ENCODE measurements at regions not wholly inside any gene's neighbourhood (a gene's known extent, or its start where the extent isn't known, plus 50 kb on each side); places are given as distances from the start of the nearest gene placed in this dataset.

DNA sequence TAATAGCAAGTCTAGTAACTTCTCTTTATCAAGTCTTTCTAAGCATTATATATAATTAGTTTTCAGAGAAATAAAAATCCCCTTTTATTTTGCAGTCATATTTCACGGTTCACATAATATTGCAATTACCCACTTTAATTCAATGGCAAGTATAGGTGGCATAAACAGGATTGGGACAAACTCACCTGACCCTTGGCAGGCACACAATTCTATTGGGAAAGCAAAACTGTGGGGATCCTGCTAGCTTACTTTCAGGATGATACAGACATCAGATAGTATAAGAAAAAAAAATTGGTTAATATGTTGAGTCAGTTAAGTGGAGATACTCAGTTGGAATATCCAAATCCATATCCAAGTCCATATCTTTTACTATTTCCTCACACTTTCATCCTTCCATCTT lies 294.8 kb downstream of the SNX13 start:
- Histone ChIP-seq H3K4me1 (ENCODE audit: control insufficient read depth in 5 of 5, insufficient read depth in 5 of 5, low read length in 5 of 5) (no peaks in the 10 kb centered on the region), H3K36me3 (ENCODE audit: control insufficient read depth in 5 of 5, insufficient read depth in 5 of 5, low read length in 5 of 5) (no peaks in the 10 kb centered on the region), H3K4me3 (ENCODE audit: low read depth in 1 of 5, low read length in 5 of 5) (no peak overlapping the region), H3K9ac (ENCODE audit: low read length in 5 of 5) (no peak overlapping the region), H3K27ac (ENCODE audit: low read depth, low read length) (no peak overlapping the region), H3K27me3 (ENCODE audit: control insufficient read depth in 5 of 5, insufficient read depth in 4 of 5, low read length in 5 of 5) (no peaks in the 10 kb centered on the region), H3K9me3 (ENCODE audit: control insufficient read depth in 5 of 5, low read length in 5 of 5) (no peaks in the 10 kb centered on the region)

DNA sequence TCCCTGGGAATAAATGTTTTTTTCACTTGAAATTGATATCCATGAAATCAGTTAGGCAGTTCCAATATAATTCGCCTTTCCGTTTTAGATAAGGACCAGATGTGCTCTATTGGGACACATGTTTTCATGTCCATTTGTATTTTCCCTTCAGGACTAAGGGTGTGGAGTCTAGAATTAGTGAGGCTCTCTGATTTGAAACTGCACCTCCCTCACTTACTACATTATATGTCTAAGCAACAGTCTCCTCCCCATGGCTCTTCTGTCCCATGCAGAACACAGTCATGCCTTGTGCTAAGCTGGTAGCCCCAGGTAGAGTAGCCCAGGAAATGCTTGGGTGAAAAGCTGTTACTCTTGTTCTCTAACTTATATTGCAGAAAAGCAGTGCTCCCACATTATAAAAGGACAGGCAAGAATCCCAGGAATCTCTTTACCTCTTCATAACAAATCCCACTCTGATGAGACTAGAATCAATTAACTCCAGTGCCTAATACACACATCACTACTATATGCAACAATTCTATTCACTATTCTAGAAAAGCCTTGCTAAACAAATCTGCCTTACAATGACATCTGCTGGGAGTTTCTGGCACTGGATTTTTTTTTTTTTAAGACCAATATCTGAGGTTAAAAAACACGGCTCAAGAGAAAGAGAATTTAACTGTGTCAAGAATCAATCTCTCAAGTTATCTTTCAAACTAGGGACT lies 293.9 kb downstream of the SNX13 start:
- Histone ChIP-seq H3K27me3 (ENCODE audit: control insufficient read depth in 5 of 5, insufficient read depth in 4 of 5, low read length in 5 of 5) (no peaks in the 10 kb centered on the region), H3K36me3 (ENCODE audit: control insufficient read depth in 5 of 5, insufficient read depth in 5 of 5, low read length in 5 of 5) (no peaks in the 10 kb centered on the region)

DNA sequence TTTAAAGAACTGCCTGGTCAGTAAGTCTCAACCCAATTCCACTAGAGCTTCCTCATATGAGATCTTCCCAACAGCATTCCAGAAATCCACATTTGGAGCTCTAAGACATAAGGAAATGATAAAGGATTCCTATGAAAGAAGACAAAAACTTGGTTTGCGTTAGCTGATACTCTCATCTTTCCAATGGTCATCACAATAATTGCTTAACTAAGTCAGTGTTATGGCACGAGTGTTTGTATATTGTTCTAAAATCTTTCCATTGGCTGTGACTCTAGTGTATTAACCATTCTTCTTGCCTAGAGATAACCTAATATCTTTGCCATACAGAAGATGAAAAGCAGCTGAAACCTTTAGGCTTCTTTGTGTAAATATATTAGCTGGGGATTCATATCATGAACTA lies 289.0 kb downstream of the SNX13 start:
- Histone ChIP-seq H3K9me3 (ENCODE audit: control insufficient read depth in 5 of 5, low read length in 5 of 5) (no peaks in the 10 kb centered on the region), H3K9ac (ENCODE audit: low read length in 5 of 5) (no peak overlapping the region), H3K27ac (ENCODE audit: low read depth, low read length) (peak overlapping the region; percentile 39), H3K36me3 (ENCODE audit: control insufficient read depth in 5 of 5, insufficient read depth in 5 of 5, low read length in 5 of 5) (no peaks in the 10 kb centered on the region), H3K4me1 (ENCODE audit: control insufficient read depth in 5 of 5, insufficient read depth in 5 of 5, low read length in 5 of 5) (peaks cover 3 to 18% (median 10%) of the 10 kb centered on the region in 5 donors), H3K4me3 (ENCODE audit: low read depth in 1 of 5, low read length in 5 of 5) (no peak overlapping the region), H3K27me3 (ENCODE audit: control insufficient read depth in 5 of 5, insufficient read depth in 4 of 5, low read length in 5 of 5) (no peaks in the 10 kb centered on the region)

More for the DNA sequence above, 293.9 kb downstream of the SNX13 start:
- Histone ChIP-seq H3K4me1 (ENCODE audit: control insufficient read depth in 5 of 5, insufficient read depth in 5 of 5, low read length in 5 of 5) (peaks cover 0 to 5% (median 2%) of the 10 kb centered on the region in 5 donors), H3K4me3 (ENCODE audit: low read depth in 1 of 5, low read length in 5 of 5) (no peak overlapping the region), H3K27ac (ENCODE audit: low read depth, low read length) (no peak overlapping the region), H3K9me3 (ENCODE audit: control insufficient read depth in 5 of 5, low read length in 5 of 5) (no peaks in the 10 kb centered on the region), H3K9ac (ENCODE audit: low read length in 5 of 5) (no peak overlapping the region)

DNA sequence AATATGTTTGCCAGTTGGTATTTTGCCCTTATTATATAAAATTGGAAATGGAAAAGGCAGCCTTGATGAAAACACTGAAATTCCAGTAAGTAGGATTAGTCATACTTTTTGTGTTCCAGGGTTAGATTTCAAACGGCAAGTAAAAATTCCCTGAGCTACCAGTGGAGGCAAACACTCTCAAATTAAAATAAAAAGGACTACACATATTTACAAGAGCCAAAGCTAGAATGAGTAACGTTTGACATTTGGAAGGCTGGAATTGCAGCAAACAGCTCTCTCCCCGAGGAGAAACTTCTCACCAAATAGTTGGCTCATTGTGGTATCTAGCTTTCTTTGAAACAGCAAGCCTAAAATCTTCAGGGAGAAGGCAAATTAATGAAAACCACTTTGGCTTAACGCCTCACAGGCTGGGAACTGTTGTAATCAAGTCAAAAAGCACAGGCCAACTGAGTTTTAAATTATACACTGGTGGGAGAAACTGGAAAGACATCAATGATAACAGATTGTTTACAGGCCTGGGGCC lies 288.4 kb downstream of the SNX13 start:
- Histone ChIP-seq H3K9me3 (ENCODE audit: control insufficient read depth in 5 of 5, low read length in 5 of 5) (no peaks in the 10 kb centered on the region), H3K4me3 (ENCODE audit: low read depth in 1 of 5, low read length in 5 of 5) (no peak overlapping the region), H3K9ac (ENCODE audit: low read length in 5 of 5) (no peak overlapping the region), H3K27ac (ENCODE audit: low read depth, low read length) (peak overlapping the region; percentile 39), H3K36me3 (ENCODE audit: control insufficient read depth in 5 of 5, insufficient read depth in 5 of 5, low read length in 5 of 5) (no peaks in the 10 kb centered on the region), H3K27me3 (ENCODE audit: control insufficient read depth in 5 of 5, insufficient read depth in 4 of 5, low read length in 5 of 5) (no peaks in the 10 kb centered on the region), H3K4me1 (ENCODE audit: control insufficient read depth in 5 of 5, insufficient read depth in 5 of 5, low read length in 5 of 5) (peaks cover 3 to 18% (median 10%) of the 10 kb centered on the region in 5 donors)

DNA sequence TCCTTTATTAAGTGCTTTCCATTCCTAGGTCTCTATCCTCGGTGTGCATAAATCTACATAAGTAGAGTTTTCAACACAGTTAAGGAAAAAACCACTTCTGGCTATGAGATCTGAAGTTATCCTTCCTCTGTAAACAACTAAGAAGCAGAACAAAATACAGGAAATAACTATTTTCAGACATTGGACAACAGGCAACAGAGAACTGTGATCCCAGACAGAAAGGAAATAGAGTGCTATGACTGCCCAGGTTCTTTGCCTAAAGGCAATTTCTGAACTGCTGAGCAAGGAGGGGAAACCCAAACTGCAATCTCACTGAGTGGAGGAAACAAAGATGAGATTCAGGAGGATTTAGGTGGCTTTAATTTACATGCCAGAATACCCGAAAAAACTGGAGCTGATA lies 285.4 kb downstream of the SNX13 start:
- H3K36me3 ChIP-seq (ENCODE audit: control insufficient read depth in 5 of 5, insufficient read depth in 5 of 5, low read length in 5 of 5), result no peaks in the 10 kb centered on the region
- H3K9ac ChIP-seq (ENCODE audit: low read length in 5 of 5), result no peak overlapping the region
- peaks cover 3 to 18% (median 10%) of the 10 kb centered on the region in 5 donors for H3K4me1 ChIP-seq (ENCODE audit: control insufficient read depth in 5 of 5, insufficient read depth in 5 of 5, low read length in 5 of 5)
- H3K4me3 ChIP-seq (ENCODE audit: low read depth in 1 of 5, low read length in 5 of 5), result no peak overlapping the region
- no peaks in the 10 kb centered on the region for H3K27me3 ChIP-seq (ENCODE audit: control insufficient read depth in 5 of 5, insufficient read depth in 4 of 5, low read length in 5 of 5)
- peaks cover 0 to 5% (median 0%) of the 10 kb centered on the region in 5 donors for H3K9me3 ChIP-seq (ENCODE audit: control insufficient read depth in 5 of 5, low read length in 5 of 5)
- no peak overlapping the region for H3K27ac ChIP-seq (ENCODE audit: low read depth, low read length)

DNA sequence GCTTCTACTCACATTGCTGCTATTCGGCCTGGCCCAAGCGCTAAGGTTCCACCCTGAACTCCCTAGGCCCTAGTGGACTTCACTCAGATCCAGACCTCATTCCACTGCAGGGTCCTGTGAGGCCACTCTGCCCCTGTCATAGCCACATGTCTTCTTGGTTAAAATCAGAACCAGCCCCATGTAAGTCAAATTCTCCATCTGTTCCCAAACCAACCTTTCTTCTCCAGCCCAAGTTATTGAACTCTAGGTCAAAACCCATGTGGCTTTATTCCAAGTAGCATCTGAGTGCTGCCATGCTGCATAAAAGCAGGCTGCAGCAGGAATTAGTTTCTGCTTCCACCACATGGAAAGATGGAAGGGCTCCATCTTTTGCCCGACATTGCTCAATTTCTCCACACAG lies 281.2 kb downstream of the SNX13 start:
- Histone ChIP-seq H3K36me3 (ENCODE audit: control insufficient read depth in 5 of 5, insufficient read depth in 5 of 5, low read length in 5 of 5) (no peaks in the 10 kb centered on the region), H3K27me3 (ENCODE audit: control insufficient read depth in 5 of 5, insufficient read depth in 4 of 5, low read length in 5 of 5) (no peaks in the 10 kb centered on the region), H3K4me1 (ENCODE audit: control insufficient read depth in 5 of 5, insufficient read depth in 5 of 5, low read length in 5 of 5) (peaks cover 0 to 12% (median 4%) of the 10 kb centered on the region in 5 donors), H3K4me3 (ENCODE audit: low read depth in 1 of 5, low read length in 5 of 5) (no peak overlapping the region), H3K27ac (ENCODE audit: low read depth, low read length) (no peak overlapping the region), H3K9ac (ENCODE audit: low read length in 5 of 5) (no peak overlapping the region), H3K9me3 (ENCODE audit: control insufficient read depth in 5 of 5, low read length in 5 of 5) (peaks cover 0 to 5% (median 0%) of the 10 kb centered on the region in 5 donors)

DNA sequence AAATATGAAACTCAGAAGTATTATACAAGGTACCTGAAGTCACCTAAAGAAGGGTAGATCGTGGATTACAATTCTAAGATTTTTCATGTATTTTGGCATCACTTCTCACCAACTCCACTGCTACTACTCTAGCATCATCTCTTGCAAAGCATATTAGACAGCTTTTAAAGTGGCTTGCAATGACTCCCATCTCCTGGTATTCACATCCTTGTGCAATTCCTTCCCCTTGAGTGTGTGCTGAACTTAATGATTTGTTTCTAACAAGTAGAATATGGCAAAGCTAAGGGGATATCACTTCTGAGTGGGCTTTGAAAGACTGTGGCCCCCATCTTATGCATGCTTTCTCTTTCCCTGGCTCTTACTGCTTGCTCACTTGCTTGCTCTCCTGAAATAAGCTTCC lies 280.2 kb downstream of the SNX13 start:
- Histone ChIP-seq H3K9me3 (ENCODE audit: control insufficient read depth in 5 of 5, low read length in 5 of 5) (peaks cover 0 to 5% (median 0%) of the 10 kb centered on the region in 5 donors), H3K36me3 (ENCODE audit: control insufficient read depth in 5 of 5, insufficient read depth in 5 of 5, low read length in 5 of 5) (no peaks in the 10 kb centered on the region), H3K4me1 (ENCODE audit: control insufficient read depth in 5 of 5, insufficient read depth in 5 of 5, low read length in 5 of 5) (peaks cover 0 to 6% (median 3%) of the 10 kb centered on the region in 5 donors), H3K4me3 (ENCODE audit: low read depth in 1 of 5, low read length in 5 of 5) (no peak overlapping the region), H3K27ac (ENCODE audit: low read depth, low read length) (no peak overlapping the region), H3K9ac (ENCODE audit: low read length in 5 of 5) (no peak overlapping the region), H3K27me3 (ENCODE audit: control insufficient read depth in 5 of 5, insufficient read depth in 4 of 5, low read length in 5 of 5) (no peaks in the 10 kb centered on the region)

DNA sequence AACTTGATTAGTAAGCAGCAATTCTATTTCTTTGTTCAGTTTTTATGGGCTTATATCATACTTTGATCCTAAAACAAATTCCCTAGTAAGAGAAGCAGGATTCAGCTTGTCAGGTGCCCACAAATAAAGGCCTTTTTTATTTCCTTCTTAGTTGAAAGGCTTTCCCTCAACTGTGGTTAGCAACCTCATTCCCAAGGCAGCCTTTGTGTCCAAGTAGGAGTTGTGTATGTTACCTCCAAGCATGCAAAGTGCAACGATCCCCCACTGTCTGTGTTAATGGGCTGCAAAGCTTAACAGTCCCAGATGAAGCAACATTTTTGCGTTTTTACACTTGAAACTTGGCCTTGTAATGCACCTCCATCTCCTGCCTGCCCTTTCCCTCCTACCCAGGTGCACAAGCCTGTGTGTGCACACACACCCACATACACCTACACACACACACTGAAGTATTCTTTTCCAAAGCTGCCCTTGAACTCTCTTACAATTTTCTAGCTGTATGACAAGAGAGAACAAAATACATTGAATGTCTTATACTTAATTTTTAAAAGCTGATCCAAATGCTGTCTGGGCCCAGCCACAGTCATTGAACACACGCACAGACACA lies 278.2 kb downstream of the SNX13 start:
- no peaks in the 10 kb centered on the region for H3K27me3 ChIP-seq (ENCODE audit: control insufficient read depth in 5 of 5, insufficient read depth in 4 of 5, low read length in 5 of 5)
- no peak overlapping the region for H3K9ac ChIP-seq (ENCODE audit: low read length in 5 of 5)

DNA sequence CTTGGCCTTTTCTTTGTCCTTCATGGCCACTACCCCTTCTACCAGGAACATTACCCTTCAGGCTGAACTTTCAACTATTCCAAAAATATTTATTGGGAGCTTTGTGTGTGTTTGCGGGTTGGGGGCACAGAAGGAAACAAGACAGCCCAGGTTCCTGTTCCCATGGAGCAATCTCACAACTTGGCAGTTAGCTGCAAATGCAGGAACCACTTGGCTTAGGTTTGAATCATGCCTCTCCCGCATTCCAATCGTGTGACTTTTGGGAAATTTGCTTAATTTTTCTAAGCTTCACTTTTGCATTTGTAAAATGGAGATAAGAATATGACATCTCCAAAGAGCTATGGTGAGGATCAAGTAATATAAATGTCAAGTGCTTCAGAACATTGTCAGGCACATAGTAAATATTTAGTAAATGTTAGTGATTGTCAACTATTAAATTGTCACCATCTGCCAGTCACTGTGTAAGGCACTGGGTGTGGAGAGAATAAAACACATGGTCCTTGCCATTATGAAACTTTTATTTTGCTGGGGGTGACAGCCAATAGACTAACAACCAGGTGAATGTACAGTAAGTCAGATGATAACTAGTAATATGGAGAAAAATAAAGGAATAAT lies 277.1 kb downstream of the SNX13 start:
- no peak overlapping the region for H3K27ac ChIP-seq (ENCODE audit: low read depth, low read length)
- peaks cover 0 to 3% (median 0%) of the 10 kb centered on the region in 5 donors for H3K9me3 ChIP-seq (ENCODE audit: control insufficient read depth in 5 of 5, low read length in 5 of 5)
- no peak overlapping the region for H3K9ac ChIP-seq (ENCODE audit: low read length in 5 of 5)

More for the DNA sequence above, 278.2 kb downstream of the SNX13 start:
- no peak overlapping the region for H3K27ac ChIP-seq (ENCODE audit: low read depth, low read length)
- no peak overlapping the region for H3K4me3 ChIP-seq (ENCODE audit: low read depth in 1 of 5, low read length in 5 of 5)
- H3K36me3 ChIP-seq (ENCODE audit: control insufficient read depth in 5 of 5, insufficient read depth in 5 of 5, low read length in 5 of 5), result no peaks in the 10 kb centered on the region
- peaks cover 0 to 5% (median 0%) of the 10 kb centered on the region in 5 donors for H3K9me3 ChIP-seq (ENCODE audit: control insufficient read depth in 5 of 5, low read length in 5 of 5)
- peaks cover 0 to 4% (median 0%) of the 10 kb centered on the region in 5 donors for H3K4me1 ChIP-seq (ENCODE audit: control insufficient read depth in 5 of 5, insufficient read depth in 5 of 5, low read length in 5 of 5)

DNA sequence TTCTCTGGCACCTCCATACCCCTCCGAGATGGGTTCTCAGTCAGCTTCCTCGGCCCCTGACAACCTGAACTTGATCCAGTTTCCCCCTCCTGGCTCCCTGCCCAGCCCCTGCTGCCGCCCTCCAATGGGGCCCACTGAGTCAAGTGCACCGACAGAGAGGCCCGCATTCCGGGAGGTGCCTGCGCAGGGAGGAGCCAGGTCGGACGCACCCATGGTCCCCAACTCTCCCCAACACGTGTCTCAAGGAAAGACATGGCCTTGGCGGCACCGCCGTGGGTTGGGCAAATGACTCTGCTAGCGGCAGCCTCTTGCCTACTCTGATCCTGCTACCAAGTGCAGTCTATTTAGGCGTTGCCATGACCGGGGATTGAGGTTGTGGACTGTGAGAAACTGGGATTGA lies 275.3 kb downstream of the SNX13 start:
- no peaks in the 10 kb centered on the region for H3K36me3 ChIP-seq (ENCODE audit: control insufficient read depth in 5 of 5, insufficient read depth in 5 of 5, low read length in 5 of 5)
- H3K4me3 ChIP-seq (ENCODE audit: low read depth in 1 of 5, low read length in 5 of 5), result no peak overlapping the region
- H3K27me3 ChIP-seq (ENCODE audit: control insufficient read depth in 5 of 5, insufficient read depth in 4 of 5, low read length in 5 of 5), result no peaks in the 10 kb centered on the region
- no peak overlapping the region for H3K9ac ChIP-seq (ENCODE audit: low read length in 5 of 5)
- no peaks in the 10 kb centered on the region for H3K9me3 ChIP-seq (ENCODE audit: control insufficient read depth in 5 of 5, low read length in 5 of 5)
- H3K4me1 ChIP-seq (ENCODE audit: control insufficient read depth in 5 of 5, insufficient read depth in 5 of 5, low read length in 5 of 5), result peaks cover 0 to 4% (median 0%) of the 10 kb centered on the region in 5 donors
- H3K27ac ChIP-seq (ENCODE audit: low read depth, low read length), result no peak overlapping the region

More for the DNA sequence above, 277.1 kb downstream of the SNX13 start:
- Histone ChIP-seq H3K4me1 (ENCODE audit: control insufficient read depth in 5 of 5, insufficient read depth in 5 of 5, low read length in 5 of 5) (peaks cover 0 to 4% (median 0%) of the 10 kb centered on the region in 5 donors), H3K4me3 (ENCODE audit: low read depth in 1 of 5, low read length in 5 of 5) (no peak overlapping the region), H3K36me3 (ENCODE audit: control insufficient read depth in 5 of 5, insufficient read depth in 5 of 5, low read length in 5 of 5) (no peaks in the 10 kb centered on the region), H3K27me3 (ENCODE audit: control insufficient read depth in 5 of 5, insufficient read depth in 4 of 5, low read length in 5 of 5) (no peaks in the 10 kb centered on the region)
